DLD1 (cell line): ENCODE measurements at regions not wholly inside any gene's neighbourhood (a gene's known extent, or its start where the extent isn't known, plus 50 kb on each side); places are given as distances from the start of the nearest gene placed in this dataset.
"Not testable (repeated sequence)": the region's sequence is repeated elsewhere in the genome, so short reads cannot be mapped to it uniquely, and the experiment has no call there.

Experiments
- in situ Hi-C: cut with HindIII; loops from 2 replicates; pipeline ENCODE4 v1.10.0; 2017; ENCODE audit warnings: low sequenced_read_pairs

- in situ Hi-C loops: loop anchor here (25.0 kb wide), 1 partner anchor 373 kb away; no protein-coding TSS in a partner anchor
Observed at GRCh38 chr18:22560797-22561196, 143.1 kb upstream of the CTAGE1 start.

- in situ Hi-C loops: loop anchor here (25.0 kb wide), 1 partner anchor 376 kb away; no protein-coding TSS in a partner anchor
Observed at GRCh38 chr18:22563164-22563583, 145.5 kb upstream of the CTAGE1 start.

- in situ Hi-C loops: loop anchor here (25.0 kb wide), 1 partner anchor 377 kb away; no protein-coding TSS in a partner anchor
Observed at GRCh38 chr18:22564036-22564435, 146.3 kb upstream of the CTAGE1 start.

- in situ Hi-C loops: loop anchor here (25.0 kb wide), 1 partner anchor 380 kb away; no protein-coding TSS in a partner anchor
Observed at GRCh38 chr18:22566703-22567420, 149.1 kb upstream of the CTAGE1 start.

GRCh38 chr18:22567794-22568193 is 150.1 kb upstream of the CTAGE1 start:
- in situ Hi-C loops: loop anchor here (25.0 kb wide), 1 partner anchor 380 kb away; no protein-coding TSS in a partner anchor

- in situ Hi-C loops: loop anchor here (25.0 kb wide), 1 partner anchor 383 kb away; no protein-coding TSS in a partner anchor
Observed at GRCh38 chr18:22570492-22570891, 152.8 kb upstream of the CTAGE1 start.

GRCh38 chr18:22572341-22572740 is 154.6 kb upstream of the CTAGE1 start:
- in situ Hi-C loops: loop anchor here (25.0 kb wide), 1 partner anchor 385 kb away; no protein-coding TSS in a partner anchor

- in situ Hi-C loops: no loop called here
Observed at GRCh38 chr18:22579271-22579670, 161.6 kb upstream of the CTAGE1 start.

GRCh38 chr18:22585333-22585732 is 167.6 kb upstream of the CTAGE1 start:
- in situ Hi-C loops: no loop called here

- in situ Hi-C loops: no loop called here
Observed at GRCh38 chr18:22585821-22586220, 168.1 kb upstream of the CTAGE1 start.

- in situ Hi-C loops: no loop called here
Observed at GRCh38 chr18:22591222-22591621, 173.5 kb upstream of the CTAGE1 start.

- in situ Hi-C loops: no loop called here
Observed at GRCh38 chr18:22594155-22594690, 176.5 kb upstream of the CTAGE1 start.

GRCh38 chr18:22601481-22601880 is 183.8 kb upstream of the CTAGE1 start:
- in situ Hi-C loops: no loop called here

GRCh38 chr18:22602456-22602855 is 184.7 kb upstream of the CTAGE1 start:
- in situ Hi-C loops: not testable (repeated sequence)

GRCh38 chr18:22603902-22604301 is 186.2 kb upstream of the CTAGE1 start:
- in situ Hi-C loops: no loop called here

GRCh38 chr18:22604390-22604985 is 186.8 kb upstream of the CTAGE1 start:
- in situ Hi-C loops: no loop called here

GRCh38 chr18:22604986-22605421 is 187.3 kb upstream of the CTAGE1 start:
- in situ Hi-C loops: no loop called here

- in situ Hi-C loops: no loop called here
Observed at GRCh38 chr18:22605736-22606135, 188.0 kb upstream of the CTAGE1 start.

GRCh38 chr18:22606563-22607283 is 189.0 kb upstream of the CTAGE1 start:
- in situ Hi-C loops: no loop called here

GRCh38 chr18:22607284-22607635 is 189.5 kb upstream of the CTAGE1 start:
- in situ Hi-C loops: no loop called here

GRCh38 chr18:22608847-22609246 is 191.1 kb upstream of the CTAGE1 start:
- in situ Hi-C loops: no loop called here
